Muscle of leg (tissue), 3 donors: ENCODE measurements at regions not wholly inside any gene's neighbourhood (a gene's known extent, or its start where the extent isn't known, plus 50 kb on each side); places are given as distances from the start of the nearest gene placed in this dataset.

ENCODE experiments used
- DNase-seq: peaks from one replicate; pipeline ENCODE4 v3.0.0; 2013
- H3K27ac ChIP-seq: one replicate; pipeline ENCODE4 v1.5.1; 2013; ENCODE audit warnings: mild to moderate bottlenecking, low read length, control low read depth
- H3K27me3 ChIP-seq: one replicate; pipeline ENCODE4 v1.6.1; 2013; ENCODE audit warnings: low read length; ENCODE audit not compliant: control insufficient read depth, insufficient read depth
- H3K36me3 ChIP-seq: one replicate; pipeline ENCODE4 v1.6.1; 2013; ENCODE audit warnings: low read length; ENCODE audit not compliant: control insufficient read depth, insufficient read depth
- H3K4me1 ChIP-seq: one replicate; pipeline ENCODE4 v1.6.1; 2013; ENCODE audit warnings: low read length; ENCODE audit not compliant: control insufficient read depth, insufficient read depth
- H3K4me3 ChIP-seq: one replicate; pipeline ENCODE4 v1.5.1; 2013; ENCODE audit warnings: low read length, control low read depth
- H3K9me3 ChIP-seq: replicated peaks from 2 replicates; pipeline ENCODE4 v1.6.1; 2013; ENCODE audit warnings: low read depth, low read length; ENCODE audit not compliant: control insufficient read depth
- WGBS: methylation state at CpG from one replicate; pipeline ENCODE4 v1.1.5; 2013; ENCODE audit warnings: missing lambda C conversion rate; ENCODE audit not compliant: insufficient coverage; 5-methylcytosine and 5-hydroxymethylcytosine counted together

DNA sequence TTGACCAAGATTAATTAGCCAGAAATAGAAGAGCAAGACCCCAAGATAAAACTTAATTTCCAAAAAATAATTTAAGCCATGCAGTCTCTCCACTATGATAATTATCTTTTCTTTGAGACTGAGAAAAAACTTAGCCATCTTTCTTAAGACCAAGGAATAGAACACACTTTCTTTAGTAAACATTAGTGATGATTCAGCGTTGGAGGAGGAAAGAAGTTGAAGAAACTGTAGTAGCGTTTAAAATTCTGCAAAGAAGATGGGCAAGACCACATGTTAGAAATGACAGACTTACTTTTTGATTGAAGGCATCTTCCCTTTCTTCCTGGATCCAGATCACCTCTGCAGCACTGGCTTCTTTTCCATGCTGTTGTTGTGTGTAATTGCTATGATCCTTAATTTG, 124.8 kb upstream of the RASSF8 start:
- WGBS, result no CpG with 5 or more reads among the region's 2 CpGs
- no peak overlapping the region for H3K4me3 ChIP-seq

DNA sequence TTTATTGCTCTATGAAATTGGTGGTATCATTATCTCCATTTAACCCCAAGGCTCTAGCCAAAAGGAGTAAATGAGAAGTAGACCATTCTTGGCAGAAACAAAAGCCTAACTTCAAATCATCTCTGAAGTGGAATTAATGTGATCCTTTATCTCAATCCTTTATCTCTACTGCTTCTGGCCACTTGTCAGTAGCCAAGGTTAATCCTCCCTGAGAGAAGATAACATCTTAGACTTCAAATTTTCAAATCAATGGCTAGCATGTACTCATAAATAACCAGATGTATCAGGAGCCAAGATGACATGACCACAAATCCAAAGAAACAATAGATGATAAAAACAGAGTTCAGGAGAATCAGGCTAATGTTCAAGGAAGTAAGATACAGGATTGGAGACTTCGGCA, 123.1 kb upstream of the RASSF8 start:
- Histone ChIP-seq H3K4me3 (no peak overlapping the region), H3K27ac (no peak overlapping the region), H3K4me1 (no peaks in the 10 kb centered on the region), H3K27me3 (no peaks in the 10 kb centered on the region), H3K9me3 (no peaks in the 10 kb centered on the region), H3K36me3 (no peaks in the 10 kb centered on the region)
- WGBS, result no CpG with 5 or more reads among the region's 1 CpG
- no peak for DNase-seq

More for the DNA sequence above, 124.8 kb upstream of the RASSF8 start:
- Histone ChIP-seq H3K27me3 (no peaks in the 10 kb centered on the region), H3K36me3 (no peaks in the 10 kb centered on the region), H3K27ac (no peak overlapping the region), H3K4me1 (no peaks in the 10 kb centered on the region), H3K9me3 (no peaks in the 10 kb centered on the region)
- DNase-seq, result no peak

DNA sequence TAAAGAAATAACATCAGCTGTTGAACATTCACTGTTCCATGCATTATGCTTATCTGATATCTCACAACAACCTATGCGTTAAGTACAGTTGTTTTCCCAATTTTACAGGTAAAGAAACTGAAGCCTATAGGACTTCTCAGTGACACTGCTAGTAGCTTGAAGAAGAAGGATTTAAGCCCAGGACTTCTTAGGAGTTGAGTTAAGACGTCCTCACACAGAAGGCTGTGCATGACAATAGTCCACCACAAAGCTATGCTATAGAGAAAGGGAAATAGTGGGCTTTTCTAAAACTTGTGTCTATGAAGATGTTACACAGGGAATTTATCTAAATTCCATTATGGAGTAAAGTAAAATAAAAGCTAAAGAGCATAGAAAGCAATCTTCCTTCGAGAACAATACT, 120.5 kb upstream of the RASSF8 start:
- Histone ChIP-seq H3K36me3 (no peaks in the 10 kb centered on the region), H3K27me3 (no peaks in the 10 kb centered on the region), H3K9me3 (no peaks in the 10 kb centered on the region), H3K4me3 (no peak overlapping the region), H3K27ac (no peak overlapping the region), H3K4me1 (no peaks in the 10 kb centered on the region)
- DNase-seq, result no peak
- WGBS, result no CpG with 5 or more reads among the region's 3 CpGs

DNA sequence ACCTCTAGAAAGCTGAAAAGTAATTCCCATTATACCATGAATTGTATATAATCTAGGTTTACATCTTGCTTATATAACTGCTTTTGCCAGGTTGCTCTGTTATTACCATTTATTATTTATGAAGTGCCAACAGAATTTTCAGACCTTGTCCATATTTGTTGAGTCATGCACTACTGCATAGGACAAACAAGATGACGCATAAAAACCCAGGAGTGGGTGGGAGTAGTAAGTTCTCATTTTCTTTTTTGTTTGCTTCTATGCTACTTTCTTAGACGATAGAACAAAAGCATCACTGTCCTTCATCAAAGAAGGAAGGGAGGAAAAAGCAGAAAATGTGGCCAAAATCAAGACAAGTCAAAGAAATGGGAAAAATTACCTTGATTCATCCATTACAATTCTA, 119.0 kb upstream of the RASSF8 start:
- no peaks in the 10 kb centered on the region for H3K4me1 ChIP-seq
- no peaks in the 10 kb centered on the region for H3K9me3 ChIP-seq
- H3K27ac ChIP-seq, result no peak overlapping the region
- H3K27me3 ChIP-seq, result no peaks in the 10 kb centered on the region
- no CpG with 5 or more reads among the region's 2 CpGs for WGBS
- no peaks in the 10 kb centered on the region for H3K36me3 ChIP-seq
- H3K4me3 ChIP-seq, result no peak overlapping the region
- no peak for DNase-seq

DNA sequence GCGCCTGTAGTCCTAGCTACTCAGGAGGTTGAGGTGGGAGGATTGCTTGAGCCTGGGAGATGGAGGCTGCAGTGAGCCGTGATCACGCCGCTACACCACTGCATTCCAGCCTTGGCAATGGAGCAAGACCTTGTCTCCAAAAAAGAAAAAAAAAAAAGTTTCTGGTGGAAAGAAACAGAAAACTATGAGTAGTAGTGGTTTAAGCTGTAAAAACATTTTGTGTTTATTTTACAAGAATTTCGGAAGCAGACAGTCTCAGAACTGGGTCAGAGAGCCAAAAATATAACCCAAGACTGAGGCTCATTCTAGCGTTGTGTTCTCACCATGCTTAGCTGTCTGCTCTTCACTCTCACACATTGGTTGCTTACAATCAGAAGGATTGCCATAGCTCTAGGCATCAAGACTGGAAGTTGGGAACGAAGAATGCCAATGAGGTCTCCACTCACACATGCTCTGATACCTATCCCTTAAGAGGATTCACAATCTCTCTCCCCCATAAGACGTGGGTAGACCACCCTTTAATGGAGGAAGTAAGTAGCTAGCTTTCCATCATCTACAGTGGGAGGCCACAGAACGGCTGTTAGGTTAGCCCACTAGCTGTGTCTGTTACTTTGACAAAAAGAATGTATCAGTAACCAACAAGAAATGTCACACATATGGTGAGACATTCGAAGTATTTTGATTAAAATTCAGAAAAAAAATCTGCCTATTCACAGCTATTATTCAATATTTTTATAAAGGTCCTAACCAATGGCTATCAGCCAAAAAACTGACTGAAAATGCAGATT, 117.6 kb upstream of the RASSF8 start:
- no peaks in the 10 kb centered on the region for H3K27me3 ChIP-seq
- H3K36me3 ChIP-seq, result no peaks in the 10 kb centered on the region
- no peak for DNase-seq
- no peak overlapping the region for H3K27ac ChIP-seq
- H3K4me1 ChIP-seq, result no peaks in the 10 kb centered on the region
- H3K4me3 ChIP-seq, result no peak overlapping the region
- H3K9me3 ChIP-seq, result no peaks in the 10 kb centered on the region
- 96% methylated on average over 6 of the region's 10 CpGs for WGBS

DNA sequence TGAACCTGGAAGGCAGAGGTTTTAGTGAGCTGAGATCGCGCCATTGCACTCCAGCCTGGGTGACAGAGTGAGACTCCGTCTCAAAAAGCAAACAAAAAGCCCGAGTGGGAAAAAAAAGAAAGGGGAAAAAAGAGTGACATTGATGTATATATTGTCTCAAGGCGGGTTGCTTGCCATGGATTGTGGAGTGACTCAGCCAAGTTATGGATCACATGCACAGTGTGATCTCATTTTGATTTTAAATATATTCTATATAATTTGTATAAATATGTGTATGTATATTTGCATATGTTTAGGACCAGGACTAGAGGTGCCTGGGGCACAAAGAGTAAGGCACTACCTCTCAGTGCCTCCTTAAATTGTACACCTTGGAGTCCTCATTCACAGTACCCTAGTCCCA, 116.2 kb upstream of the RASSF8 start:
- WGBS, result 93% methylated on average over 4 of the region's 5 CpGs

DNA sequence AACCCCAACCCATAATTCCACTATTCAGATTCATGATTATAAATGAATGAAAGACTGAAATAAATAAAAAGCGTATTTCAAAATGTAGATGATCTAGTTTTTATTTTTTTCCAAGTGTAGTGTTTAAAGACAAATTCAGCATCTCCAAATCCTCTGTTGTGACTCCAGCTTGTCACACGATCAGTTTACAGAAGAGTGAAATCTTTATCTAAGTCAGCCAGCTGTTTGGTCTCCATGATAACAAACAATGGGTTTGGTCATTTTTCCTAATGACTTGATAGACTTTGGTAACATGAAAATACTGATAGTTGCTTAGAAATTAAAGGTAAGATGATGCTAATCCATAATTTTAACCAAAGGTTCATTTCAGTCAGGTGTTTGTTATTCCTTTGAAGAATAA, 114.5 kb upstream of the RASSF8 start:
- H3K27me3 ChIP-seq, result no peaks in the 10 kb centered on the region
- H3K4me1 ChIP-seq, result no peaks in the 10 kb centered on the region
- H3K9me3 ChIP-seq, result no peaks in the 10 kb centered on the region
- WGBS, result no CpG with 5 or more reads among the region's 2 CpGs
- H3K36me3 ChIP-seq, result no peaks in the 10 kb centered on the region
- H3K4me3 ChIP-seq, result no peak overlapping the region
- no peak for DNase-seq
- H3K27ac ChIP-seq, result no peak overlapping the region

More for the DNA sequence above, 116.2 kb upstream of the RASSF8 start:
- DNase-seq, result no peak
- Histone ChIP-seq H3K27me3 (no peaks in the 10 kb centered on the region), H3K4me3 (no peak overlapping the region), H3K4me1 (no peaks in the 10 kb centered on the region), H3K36me3 (no peaks in the 10 kb centered on the region), H3K9me3 (no peaks in the 10 kb centered on the region), H3K27ac (no peak overlapping the region)

DNA sequence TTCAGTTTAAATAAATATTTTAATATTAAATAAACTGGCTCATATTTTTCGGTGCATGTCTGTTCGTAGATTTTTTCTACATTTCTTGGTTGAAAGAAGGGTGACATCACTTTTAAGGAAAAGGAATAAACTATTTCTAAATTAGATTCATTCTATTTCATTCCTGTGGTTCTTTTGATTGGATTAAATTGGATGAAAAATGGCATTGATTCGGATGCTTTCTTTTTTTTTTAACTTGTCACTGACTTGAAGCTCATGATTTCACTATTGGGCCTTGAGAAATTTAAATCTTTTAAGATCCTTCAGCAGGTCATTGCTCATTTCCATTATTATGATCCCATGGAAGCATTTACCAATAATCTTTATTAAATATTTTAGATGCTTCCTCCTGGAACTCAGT, 113.1 kb upstream of the RASSF8 start:
- H3K4me3 ChIP-seq, result no peak overlapping the region
- WGBS, result no CpG with 5 or more reads among the region's 3 CpGs
- H3K27me3 ChIP-seq, result no peaks in the 10 kb centered on the region
- H3K4me1 ChIP-seq, result no peaks in the 10 kb centered on the region
- no peaks in the 10 kb centered on the region for H3K36me3 ChIP-seq
- H3K9me3 ChIP-seq, result no peaks in the 10 kb centered on the region
- no peak for DNase-seq
- H3K27ac ChIP-seq, result no peak overlapping the region

DNA sequence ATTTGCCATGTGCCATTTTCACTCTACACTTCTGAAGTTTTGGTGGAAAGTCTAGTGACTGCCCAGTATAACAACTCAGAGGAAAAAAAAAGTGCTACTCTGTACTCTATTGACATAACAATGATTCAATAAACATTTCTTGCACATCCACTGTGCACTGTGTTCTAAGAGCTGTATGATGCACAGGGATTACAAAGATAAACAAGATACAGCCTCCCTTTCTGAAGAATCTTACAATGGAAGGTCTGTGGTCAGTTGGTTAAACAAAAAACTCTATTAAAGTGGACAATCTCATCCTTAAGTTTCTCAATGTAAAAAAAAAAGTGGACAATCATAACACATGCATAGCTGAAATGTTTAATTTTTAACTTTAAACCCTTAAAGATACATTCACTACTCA, 105.7 kb upstream of the RASSF8 start:
- Histone ChIP-seq H3K27me3 (no peaks in the 10 kb centered on the region), H3K36me3 (no peaks in the 10 kb centered on the region), H3K4me1 (no peaks in the 10 kb centered on the region), H3K27ac (no peak overlapping the region), H3K9me3 (no peaks in the 10 kb centered on the region), H3K4me3 (no peak overlapping the region)
- no peak for DNase-seq

DNA sequence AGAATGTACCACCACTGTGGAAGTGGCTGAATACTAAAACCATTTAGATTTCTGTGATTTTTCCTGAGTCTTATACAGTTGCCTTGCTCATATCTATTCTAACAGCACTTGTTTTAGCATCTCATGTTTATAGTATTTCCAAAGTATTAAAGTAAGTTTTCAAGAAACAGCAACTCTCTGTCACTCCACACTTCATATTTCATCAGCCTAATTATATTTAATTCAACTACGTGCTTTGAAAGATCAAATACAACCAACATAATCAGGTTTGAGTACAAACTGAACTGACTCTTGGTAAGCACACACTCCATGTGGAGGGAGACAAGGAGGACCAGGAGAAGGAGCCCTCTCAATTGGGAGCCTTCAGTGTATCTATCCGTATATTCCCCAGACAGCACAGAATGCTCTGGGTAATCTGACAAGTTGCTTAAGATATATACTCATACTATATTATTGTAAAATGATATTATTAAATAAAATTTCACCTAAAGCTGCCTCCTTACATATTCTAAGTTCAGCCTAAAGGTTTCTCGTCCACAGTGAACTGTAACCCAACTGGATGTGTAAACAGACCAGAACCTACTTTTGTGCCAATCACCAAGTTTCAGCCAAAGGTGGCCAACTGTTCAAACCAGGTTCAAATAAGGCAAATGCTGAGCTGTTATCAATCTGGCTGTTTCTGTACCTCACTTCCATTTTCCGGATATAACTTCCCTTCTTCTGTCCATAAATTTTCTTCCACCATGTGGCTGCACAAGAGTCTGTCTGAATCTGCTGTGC, 105.0 kb upstream of the RASSF8 start:
- Histone ChIP-seq H3K9me3 (no peaks in the 10 kb centered on the region), H3K27me3 (no peaks in the 10 kb centered on the region), H3K4me3 (no peak overlapping the region), H3K27ac (no peak overlapping the region), H3K36me3 (no peaks in the 10 kb centered on the region), H3K4me1 (no peaks in the 10 kb centered on the region)
- DNase-seq, result no peak
- WGBS, result 54% methylated on average over 2 of the region's 4 CpGs
